HG03280 (cell line): ENCODE measurements at regions not wholly inside any gene's neighbourhood (a gene's known extent, or its start where the extent isn't known, plus 50 kb on each side); places are given as distances from the start of the nearest gene placed in this dataset.

Experiments used
- ATAC-seq: cut with Tn5 transposase; IDR thresholded peaks from one replicate; pipeline ENCODE4 v1.9.1; 2021; ENCODE audit warnings: mild to moderate bottlenecking, moderate library complexity; ENCODE audit not compliant: unreplicated experiment

- ATAC-seq = no peak
Observed at GRCh38 chr13:69579351-69579750, 528.3 kb upstream of the ATXN8OS start.

- no peak for ATAC-seq
Observed at GRCh38 chr13:69571606-69572323, 535.9 kb upstream of the ATXN8OS start.

- ATAC-seq = no peak
Observed at GRCh38 chr13:69567514-69567913, 540.1 kb upstream of the ATXN8OS start.

- no peak for ATAC-seq
Observed at GRCh38 chr13:69566104-69566716, 541.4 kb upstream of the ATXN8OS start.

GRCh38 chr13:69565334-69565733 lies 542.3 kb upstream of the ATXN8OS start:
- ATAC-seq = peak; percentile 69

GRCh38 chr13:69556540-69557196 lies 551.0 kb upstream of the ATXN8OS start:
- ATAC-seq = no peak

GRCh38 chr13:69553976-69554375 lies 553.6 kb upstream of the ATXN8OS start:
- ATAC-seq = no peak

GRCh38 chr13:69551193-69551592 lies 556.4 kb upstream of the ATXN8OS start:
- no peak for ATAC-seq

GRCh38 chr13:69547780-69548179 lies 559.8 kb upstream of the ATXN8OS start:
- no peak for ATAC-seq

GRCh38 chr13:69545551-69545950 lies 562.1 kb upstream of the ATXN8OS start:
- no peak for ATAC-seq

GRCh38 chr13:69524459-69525150 lies 583.0 kb upstream of the ATXN8OS start:
- no peak for ATAC-seq

- ATAC-seq = no peak
Observed at GRCh38 chr13:69496981-69497380, 610.6 kb upstream of the ATXN8OS start.

- no peak for ATAC-seq
Observed at GRCh38 chr13:69495096-69495495, 612.5 kb upstream of the ATXN8OS start.

- no peak for ATAC-seq
Observed at GRCh38 chr13:69487576-69487975, 620.0 kb upstream of the ATXN8OS start.

- no peak for ATAC-seq
Observed at GRCh38 chr13:69485991-69486592, 621.5 kb upstream of the ATXN8OS start.

- ATAC-seq = no peak
Observed at GRCh38 chr13:69477451-69477850, 630.2 kb upstream of the ATXN8OS start.

- no peak for ATAC-seq
Observed at GRCh38 chr13:69474011-69474685, 633.5 kb upstream of the ATXN8OS start.

- ATAC-seq = no peak
Observed at GRCh38 chr13:69468624-69469023, 639.0 kb upstream of the ATXN8OS start.

- no peak for ATAC-seq
Observed at GRCh38 chr13:69461397-69461796, 646.2 kb upstream of the ATXN8OS start.

- no peak for ATAC-seq
Observed at GRCh38 chr13:69459346-69459745, 648.3 kb upstream of the ATXN8OS start.

- no peak for ATAC-seq
Observed at GRCh38 chr13:69458013-69458412, 649.6 kb upstream of the ATXN8OS start.
